ENCODE measurements at regions not wholly inside any gene's neighbourhood (a gene's known extent, or its start where the extent isn't known, plus 50 kb on each side); places are given as distances from the start of the nearest gene placed in this dataset.

- TF ChIP-seq ZNF462 (CRISPR knock-in tag; IDR thresholded peaks at IDR 0.05) (no peak), EZH2 (IDR thresholded peaks at IDR 0.05; ENCODE audit: low read depth, unreplicated experiment) (no peak), REST (IDR thresholded peaks at IDR 0.05; ENCODE audit: unreplicated experiment) (no peak), EZH2phosphoT487 (IDR thresholded peaks at IDR 0.05; ENCODE audit: unreplicated experiment) (no peak), CREB1 (CRISPR knock-in tag; IDR thresholded peaks at IDR 0.05; ENCODE audit: low read depth) (no peak)
- TF ChIP-seq, protein P1, sequence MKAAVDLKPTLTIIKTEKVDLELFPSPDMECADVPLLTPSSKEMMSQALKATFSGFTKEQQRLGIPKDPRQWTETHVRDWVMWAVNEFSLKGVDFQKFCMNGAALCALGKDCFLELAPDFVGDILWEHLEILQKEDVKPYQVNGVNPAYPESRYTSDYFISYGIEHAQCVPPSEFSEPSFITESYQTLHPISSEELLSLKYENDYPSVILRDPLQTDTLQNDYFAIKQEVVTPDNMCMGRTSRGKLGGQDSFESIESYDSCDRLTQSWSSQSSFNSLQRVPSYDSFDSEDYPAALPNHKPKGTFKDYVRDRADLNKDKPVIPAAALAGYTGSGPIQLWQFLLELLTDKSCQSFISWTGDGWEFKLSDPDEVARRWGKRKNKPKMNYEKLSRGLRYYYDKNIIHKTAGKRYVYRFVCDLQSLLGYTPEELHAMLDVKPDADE (IDR thresholded peaks at IDR 0.05): no peak
These were observed 110.5 kb upstream of the RAP2B start (continued) for GRCh38 chr3:153051427-153052095.

Data from GM23338 (cell line).